ENCODE measurements at regions not wholly inside any gene's neighbourhood (a gene's known extent, or its start where the extent isn't known, plus 50 kb on each side); places are given as distances from the start of the nearest gene placed in this dataset.

DNA sequence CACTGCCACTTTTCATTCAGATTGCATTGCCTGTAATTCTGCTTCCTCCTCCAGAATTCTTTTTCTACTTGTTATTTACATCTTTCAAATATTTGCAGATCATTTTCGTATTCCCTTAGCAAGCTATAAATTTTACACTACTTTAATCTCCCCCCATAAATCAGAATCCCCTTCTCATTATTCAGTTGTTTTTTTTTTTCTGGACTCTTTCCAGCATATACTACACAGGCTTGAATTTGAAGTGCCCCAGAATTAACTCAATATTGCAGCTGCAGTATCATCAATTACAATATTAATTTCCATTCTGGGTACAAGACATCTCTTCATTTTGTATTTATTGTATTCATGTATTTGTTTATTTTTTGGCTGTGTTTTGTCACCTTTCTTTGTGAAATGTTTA is 1494.3 kb downstream of the AMY1C start:
- Histone ChIP-seq H3K79me2 (ENCODE audit: insufficient read depth, low read length) (no peaks in the 10 kb centered on the region), H3K4me3 (ENCODE audit: low read depth in 1 of 2, low read length in 2 of 2) (no peak overlapping the region), H3K27ac (ENCODE audit: low read length) (no peak overlapping the region), H3K27me3 (ENCODE audit: insufficient read depth, low read length, poor library complexity) (no peaks in the 10 kb centered on the region), H3K4me2 (ENCODE audit: insufficient read depth, low read length) (no peak overlapping the region), H3K36me3 (ENCODE audit: insufficient read depth, low read length) (no peaks in the 10 kb centered on the region), H4K20me1 (ENCODE audit: insufficient read depth, low read length) (no peaks in the 10 kb centered on the region), H2AFZ (ENCODE audit: low read depth, low read length) (no peak overlapping the region), H3K9ac (ENCODE audit: low read depth, low read length) (no peak overlapping the region), H3K9me3 (ENCODE audit: insufficient read depth, low read length, severe bottlenecking) (no peaks in the 10 kb centered on the region), H3K4me1 (ENCODE audit: insufficient read depth, low read length) (no peaks in the 10 kb centered on the region)
- TF ChIP-seq, protein P1, sequence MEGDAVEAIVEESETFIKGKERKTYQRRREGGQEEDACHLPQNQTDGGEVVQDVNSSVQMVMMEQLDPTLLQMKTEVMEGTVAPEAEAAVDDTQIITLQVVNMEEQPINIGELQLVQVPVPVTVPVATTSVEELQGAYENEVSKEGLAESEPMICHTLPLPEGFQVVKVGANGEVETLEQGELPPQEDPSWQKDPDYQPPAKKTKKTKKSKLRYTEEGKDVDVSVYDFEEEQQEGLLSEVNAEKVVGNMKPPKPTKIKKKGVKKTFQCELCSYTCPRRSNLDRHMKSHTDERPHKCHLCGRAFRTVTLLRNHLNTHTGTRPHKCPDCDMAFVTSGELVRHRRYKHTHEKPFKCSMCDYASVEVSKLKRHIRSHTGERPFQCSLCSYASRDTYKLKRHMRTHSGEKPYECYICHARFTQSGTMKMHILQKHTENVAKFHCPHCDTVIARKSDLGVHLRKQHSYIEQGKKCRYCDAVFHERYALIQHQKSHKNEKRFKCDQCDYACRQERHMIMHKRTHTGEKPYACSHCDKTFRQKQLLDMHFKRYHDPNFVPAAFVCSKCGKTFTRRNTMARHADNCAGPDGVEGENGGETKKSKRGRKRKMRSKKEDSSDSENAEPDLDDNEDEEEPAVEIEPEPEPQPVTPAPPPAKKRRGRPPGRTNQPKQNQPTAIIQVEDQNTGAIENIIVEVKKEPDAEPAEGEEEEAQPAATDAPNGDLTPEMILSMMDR (IDR thresholded peaks at IDR 0.05; ENCODE audit: borderline replicate concordance, extremely low read depth, low read length, poor library complexity, severe bottlenecking), result no peak
- no peak for TF ChIP-seq EZH2 (IDR thresholded peaks at IDR 0.05; ENCODE audit: borderline replicate concordance, low read depth, low read length, severe bottlenecking)
- ATAC-seq (ENCODE audit: insufficient read depth, low read depth) (no peak), DNase-seq (no peak)

DNA sequence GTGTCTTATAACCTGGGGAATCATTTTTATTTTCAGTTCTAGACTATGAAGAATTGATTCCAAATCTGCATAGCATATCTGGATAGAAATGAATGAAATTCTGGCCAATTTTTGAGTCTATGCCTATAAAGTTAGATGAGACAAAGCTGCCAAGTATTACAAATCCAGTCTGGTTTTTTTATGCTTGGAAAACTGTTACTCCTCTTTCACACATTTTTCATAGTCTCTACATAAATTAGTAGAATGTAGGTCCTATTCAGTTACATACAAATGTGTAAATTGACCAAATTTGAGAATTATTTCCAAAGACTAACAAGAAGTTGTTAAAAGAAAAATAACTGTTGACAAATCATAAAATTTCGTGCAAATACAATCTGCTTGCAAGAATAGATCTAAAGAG is 1505.2 kb downstream of the AMY1C start:
- Histone ChIP-seq H3K27me3 (ENCODE audit: insufficient read depth, low read length, poor library complexity) (no peaks in the 10 kb centered on the region), H3K9ac (ENCODE audit: low read depth, low read length) (no peak overlapping the region), H2AFZ (ENCODE audit: low read depth, low read length) (no peak overlapping the region), H3K27ac (ENCODE audit: low read length) (no peak overlapping the region), H3K4me3 (ENCODE audit: low read depth in 1 of 2, low read length in 2 of 2) (no peak overlapping the region), H3K4me2 (ENCODE audit: insufficient read depth, low read length) (no peak overlapping the region), H3K9me3 (ENCODE audit: insufficient read depth, low read length, severe bottlenecking) (no peaks in the 10 kb centered on the region), H3K79me2 (ENCODE audit: insufficient read depth, low read length) (no peaks in the 10 kb centered on the region), H3K4me1 (ENCODE audit: insufficient read depth, low read length) (no peaks in the 10 kb centered on the region), H3K36me3 (ENCODE audit: insufficient read depth, low read length) (no peaks in the 10 kb centered on the region), H4K20me1 (ENCODE audit: insufficient read depth, low read length) (no peaks in the 10 kb centered on the region)
- DNase-seq (no peak), ATAC-seq (ENCODE audit: insufficient read depth, low read depth) (no peak)
- no peak for TF ChIP-seq EZH2 (IDR thresholded peaks at IDR 0.05; ENCODE audit: borderline replicate concordance, low read depth, low read length, severe bottlenecking)
- TF ChIP-seq, protein P1 (IDR thresholded peaks at IDR 0.05; ENCODE audit: borderline replicate concordance, extremely low read depth, low read length, poor library complexity, severe bottlenecking), result no peak

DNA sequence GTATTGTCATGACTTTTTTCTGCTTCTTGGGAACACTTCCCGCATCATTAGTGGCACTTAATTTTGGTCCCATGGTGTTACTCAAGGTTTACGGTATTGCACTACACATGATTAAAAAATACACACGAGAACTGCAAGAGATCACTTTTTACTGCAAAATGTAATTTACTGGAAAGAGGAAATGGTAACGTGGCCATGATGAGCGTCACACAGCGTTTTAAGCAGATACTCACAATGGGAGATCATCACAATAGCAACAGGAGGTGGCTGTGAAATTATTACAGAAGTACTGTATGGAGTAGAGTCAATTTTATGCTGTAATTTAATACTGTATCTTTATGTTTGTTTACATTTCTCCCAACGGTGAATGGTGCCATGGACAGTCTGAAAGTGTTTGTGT is 1510.3 kb downstream of the AMY1C start:
- Histone ChIP-seq H4K20me1 (ENCODE audit: insufficient read depth, low read length) (no peaks in the 10 kb centered on the region), H2AFZ (ENCODE audit: low read depth, low read length) (no peak overlapping the region)
- no peak for DNase-seq

More for the DNA sequence above, 1510.3 kb downstream of the AMY1C start:
- Histone ChIP-seq H3K4me2 (ENCODE audit: insufficient read depth, low read length) (no peak overlapping the region), H3K27me3 (ENCODE audit: insufficient read depth, low read length, poor library complexity) (no peaks in the 10 kb centered on the region), H3K36me3 (ENCODE audit: insufficient read depth, low read length) (no peaks in the 10 kb centered on the region), H3K4me3 (ENCODE audit: low read depth in 1 of 2, low read length in 2 of 2) (no peak overlapping the region), H3K4me1 (ENCODE audit: insufficient read depth, low read length) (no peaks in the 10 kb centered on the region), H3K9ac (ENCODE audit: low read depth, low read length) (no peak overlapping the region), H3K27ac (ENCODE audit: low read length) (no peak overlapping the region), H3K79me2 (ENCODE audit: insufficient read depth, low read length) (no peaks in the 10 kb centered on the region), H3K9me3 (ENCODE audit: insufficient read depth, low read length, severe bottlenecking) (no peaks in the 10 kb centered on the region)
- ATAC-seq (ENCODE audit: insufficient read depth, low read depth), result no peak
- TF ChIP-seq, protein P1 (IDR thresholded peaks at IDR 0.05; ENCODE audit: borderline replicate concordance, extremely low read depth, low read length, poor library complexity, severe bottlenecking), result no peak
- TF ChIP-seq EZH2 (IDR thresholded peaks at IDR 0.05; ENCODE audit: borderline replicate concordance, low read depth, low read length, severe bottlenecking), result no peak
